H1 (cell line): ENCODE measurements at regions not wholly inside any gene's neighbourhood (a gene's known extent, or its start where the extent isn't known, plus 50 kb on each side); places are given as distances from the start of the nearest gene placed in this dataset.

Experiments
- CTCF ChIA-PET: fragments of 300-600 bp; sonication (Branson Sonifier 250); formaldehyde crosslinking; loops from one replicate; lab custom pipeline; 2021; ENCODE audit not compliant: partially characterized antibody; lab: Charles Lee
- POLR2A ChIA-PET: fragments of 300-600 bp; sonication (Branson Sonifier 250); formaldehyde crosslinking; loops from one replicate; lab custom pipeline; 2021; ENCODE audit warnings: inconsistent platforms; ENCODE audit not compliant: partially characterized antibody; lab: Charles Lee
- DNase-seq, 2 experiments: peaks; one replicate each; pipeline versions ENCODE4 v3.0.0 to v3.0.0-alpha.2; 2010 to 2022; ENCODE audit warnings: low spot score in 2 of 2, low read depth in 1 of 2, mixed read lengths in 1 of 2
- FAIRE-seq: peaks from 2 replicates; lab custom pipeline; 2011; peaks lifted over from hg19 to GRCh38; lab: Jason Lieb, UNC
- H2AFZ ChIP-seq: 2 replicates; pipeline ENCODE4 v1.8.1; 2012; ENCODE audit warnings: low read length, inconsistent platforms
- H2AK5ac ChIP-seq: 2 replicates; pipeline ENCODE4 v1.6.1; 2013; ENCODE audit warnings: low read depth, low read length
- H2BK120ac ChIP-seq: replicated peaks from 2 replicates; pipeline ENCODE3; 2013; ENCODE audit warnings: low read depth, low read length, inconsistent platforms
- H2BK12ac ChIP-seq: 2 replicates; pipeline ENCODE4 v1.6.1; 2013; ENCODE audit warnings: low read depth, low read length
- H2BK15ac ChIP-seq: 2 replicates; pipeline ENCODE4 v1.6.1; 2013; ENCODE audit warnings: low read length
- H2BK20ac ChIP-seq: 2 replicates; pipeline ENCODE4 v1.6.1; 2013; ENCODE audit warnings: low read length
- H2BK5ac ChIP-seq: 2 replicates; pipeline ENCODE4 v1.6.1; 2013; ENCODE audit warnings: low read depth, low read length
- H3K14ac ChIP-seq: 2 replicates; pipeline ENCODE4 v1.6.1; 2013; ENCODE audit warnings: inconsistent platforms; ENCODE audit not compliant: insufficient read length
- H3K18ac ChIP-seq: 2 replicates; pipeline ENCODE4 v1.6.1; 2013; ENCODE audit warnings: low read length; ENCODE audit errors: extremely low read depth
- H3K23ac ChIP-seq: 2 replicates; pipeline ENCODE4 v1.6.1; 2013; ENCODE audit warnings: inconsistent platforms; ENCODE audit not compliant: insufficient read length
- H3K23me2 ChIP-seq: 2 replicates; pipeline ENCODE4 v1.6.1; 2013; ENCODE audit warnings: low read depth, low read length
- H3K27ac ChIP-seq: 2 replicates; pipeline ENCODE4 v1.6.1; 2011; ENCODE audit warnings: low read depth, low read length, inconsistent platforms
- H3K27me3 ChIP-seq, 4 experiments: replicated peaks in 1 of 4; 1 replicate in 1 of 4; 2 replicates in 3 of 4; pipeline versions ENCODE4 v1.6.1 to v1.8.1; 2011 to 2013; ENCODE audit warnings: low read length in 3 of 4, mild to moderate bottlenecking in 3 of 4, inconsistent platforms in 2 of 4, mixed read lengths in 2 of 4, moderate library complexity in 1 of 4; ENCODE audit not compliant: control insufficient read depth in 3 of 4, insufficient read depth in 3 of 4; ENCODE audit errors: extremely low read depth in 1 of 4
- H3K36me3 ChIP-seq, 4 experiments: 2 replicates each; pipeline versions ENCODE4 v1.6.1 to v1.8.1; 2011 to 2013; ENCODE audit warnings: mild to moderate bottlenecking in 4 of 4, low read length in 3 of 4, moderate library complexity in 2 of 4, control low read depth in 1 of 4, inconsistent platforms in 1 of 4; ENCODE audit not compliant: insufficient read depth in 4 of 4, control insufficient read depth in 2 of 4
- H3K4ac ChIP-seq: replicated peaks from 2 replicates; pipeline ENCODE3; 2013; ENCODE audit warnings: low read length, low read depth, mixed read lengths, inconsistent platforms; ENCODE audit not compliant: insufficient read length
- H3K4me1 ChIP-seq, 4 experiments: replicated peaks in 1 of 4; 1 replicate in 1 of 4; 2 replicates in 3 of 4; pipeline versions ENCODE4 v1.6.1 to v1.8.1; 2011 to 2013; ENCODE audit warnings: low read length in 3 of 4, inconsistent platforms in 2 of 4, mixed read lengths in 1 of 4; ENCODE audit not compliant: insufficient read depth in 4 of 4, control insufficient read depth in 3 of 4
- H3K4me2 ChIP-seq, 2 experiments: 2 replicates each; pipeline versions ENCODE4 v1.6.1 to v1.8.1; 2011 to 2013; ENCODE audit warnings: low read depth in 2 of 2, low read length in 2 of 2, control low read depth in 1 of 2, inconsistent platforms in 1 of 2, mild to moderate bottlenecking in 1 of 2; ENCODE audit not compliant: insufficient read depth in 1 of 2
- H3K4me3 ChIP-seq, 4 experiments: fragments of 200-600, 300-600 bp in 1 of 4; sonication (generic), shearing (Covaris generic), sonication (Bioruptor Twin) in 1 of 4; 2 replicates each; pipeline versions ENCODE4 v1.5.1 to v1.8.1; 2011 to 2016; ENCODE audit warnings: low read length in 4 of 4, low read depth in 3 of 4, control low read depth in 2 of 4, inconsistent platforms in 2 of 4, mild to moderate bottlenecking in 2 of 4, mixed read lengths in 1 of 4, moderate library complexity in 1 of 4; ENCODE audit not compliant: insufficient read depth in 2 of 4; ENCODE audit errors: extremely low read depth in 1 of 4
- H3K56ac ChIP-seq: replicated peaks from 2 replicates; pipeline ENCODE3; 2013; ENCODE audit warnings: low read depth, mild to moderate bottlenecking, mixed read lengths, low read length, inconsistent platforms; ENCODE audit not compliant: insufficient read length
- H3K79me1 ChIP-seq: 2 replicates; pipeline ENCODE4 v1.6.1; 2013; ENCODE audit warnings: low read depth, low read length, control low read depth
- H3K79me2 ChIP-seq, 2 experiments: 2 replicates each; pipeline versions ENCODE4 v1.6.1 to v1.8.1; 2012 to 2013; ENCODE audit warnings: low read length in 2 of 2, mild to moderate bottlenecking in 2 of 2, inconsistent platforms in 1 of 2; ENCODE audit not compliant: insufficient read depth in 2 of 2, control insufficient read depth in 1 of 2
- H3K9ac ChIP-seq, 4 experiments: replicated peaks in 1 of 4; 1 replicate in 1 of 4; 2 replicates in 3 of 4; pipeline versions ENCODE4 v1.6.1 to v1.8.1; 2011 to 2013; ENCODE audit warnings: low read depth in 3 of 4, low read length in 3 of 4, control low read depth in 2 of 4, mild to moderate bottlenecking in 2 of 4, moderate library complexity in 2 of 4, inconsistent platforms in 1 of 4; ENCODE audit errors: extremely low read depth in 1 of 4
- H3K9me3 ChIP-seq, 2 experiments: 2 replicates each; pipeline versions ENCODE4 v1.6.1 to v1.8.1; 2012 to 2013; ENCODE audit warnings: mild to moderate bottlenecking in 2 of 2, moderate library complexity in 2 of 2, control low read depth in 1 of 2, inconsistent platforms in 1 of 2, low read depth in 1 of 2, low read length in 1 of 2, mixed read lengths in 1 of 2; ENCODE audit not compliant: insufficient read depth in 2 of 2
- H4K20me1 ChIP-seq, 2 experiments: replicated peaks in 1 of 2; 2 replicates each; pipeline versions ENCODE3 to v1.8.1; 2011 to 2013; ENCODE audit warnings: inconsistent platforms in 2 of 2, low read length in 2 of 2, mild to moderate bottlenecking in 1 of 2; ENCODE audit not compliant: insufficient read depth in 2 of 2, control insufficient read depth in 1 of 2
- H4K5ac ChIP-seq: 2 replicates; pipeline ENCODE4 v1.6.1; 2013; ENCODE audit warnings: low read length, low read depth, mixed read lengths, inconsistent platforms; ENCODE audit not compliant: insufficient read length
- H4K8ac ChIP-seq: 2 replicates; pipeline ENCODE4 v1.8.0; 2013; ENCODE audit warnings: mild to moderate bottlenecking, moderate library complexity, low read length, inconsistent platforms; ENCODE audit not compliant: insufficient read depth; ENCODE audit errors: extremely low read depth
- H4K91ac ChIP-seq: replicated peaks from 2 replicates; pipeline ENCODE3; 2013; ENCODE audit warnings: low read length, mixed read lengths, inconsistent platforms; ENCODE audit not compliant: insufficient read length
- CTBP2 ChIP-seq: IDR thresholded peaks from 2 replicates; pipeline ENCODE4 v1.7.0; 2011; ENCODE audit warnings: borderline replicate concordance, mild to moderate bottlenecking, moderate library complexity, mixed read lengths, low read length; ENCODE audit not compliant: insufficient read depth, insufficient read length
- GABPA ChIP-seq: IDR thresholded peaks from 2 replicates; pipeline ENCODE4 v1.6.1; 2011; ENCODE audit warnings: mild to moderate bottlenecking, low read length, moderate library complexity, borderline replicate concordance; ENCODE audit not compliant: insufficient read depth
- KDM5A ChIP-seq: fragments of 200-600 bp; IDR thresholded peaks from 2 replicates; pipeline ENCODE4 v1.7.1; 2012; ENCODE audit warnings: mild to moderate bottlenecking, low read length, inconsistent platforms, mixed read lengths
- NANOG ChIP-seq: IDR thresholded peaks from 2 replicates; pipeline ENCODE4 v1.6.1; 2011; ENCODE audit warnings: low read length, low read depth, mild to moderate bottlenecking, inconsistent platforms; ENCODE audit not compliant: insufficient read depth, poor library complexity, severe bottlenecking
- PHF8 ChIP-seq: fragments of 200-600 bp; sonication (generic); conservative IDR thresholded peaks from 2 replicates; pipeline ENCODE4 v1.7.1; 2012; ENCODE audit warnings: low read depth, mild to moderate bottlenecking, inconsistent platforms, low read length, moderate library complexity
- POLR2A ChIP-seq, 2 experiments: IDR thresholded peaks; 1 replicate in 1 of 2; 2 replicates in 1 of 2; pipeline ENCODE4 v1.6.1; 2011; ENCODE audit warnings: low read depth in 2 of 2, low read length in 2 of 2, mild to moderate bottlenecking in 2 of 2; ENCODE audit errors: control extremely low read depth in 1 of 2
- SIN3A ChIP-seq, 2 experiments: IDR thresholded peaks in 1 of 2; conservative IDR thresholded peaks in 1 of 2; 2 replicates each; pipeline ENCODE4 v1.6.1; 2011 to 2012; ENCODE audit warnings: low read length in 2 of 2, improper control_type of control experiment in 1 of 2, low read depth in 1 of 2, mild to moderate bottlenecking in 1 of 2
- SP2 ChIP-seq: IDR thresholded peaks from 2 replicates; pipeline ENCODE4 v1.6.1; 2012; ENCODE audit warnings: mild to moderate bottlenecking, low read length, inconsistent platforms
- SUZ12 ChIP-seq: fragments of 200-600 bp; sonication (generic); IDR thresholded peaks from 2 replicates; pipeline ENCODE4 v1.6.1; 2012; ENCODE audit warnings: mild to moderate bottlenecking, inconsistent platforms, low read length, moderate library complexity, mixed read lengths
- TEAD4 ChIP-seq: IDR thresholded peaks from 2 replicates; pipeline ENCODE4 v1.6.1; 2012; ENCODE audit warnings: low read depth, low read length, inconsistent platforms, mixed read lengths
- WGBS, 2 experiments: shearing (Covaris generic) in 1 of 2; methylation state at CpG; one replicate each; pipeline versions ENCODE4 v1.1.6 to v1.1.7; 2013 to 2015; ENCODE audit warnings: low lambda C conversion rate in 2 of 2, mixed read lengths in 2 of 2, inconsistent platforms in 1 of 2, low coverage in 1 of 2, missing lambda C conversion rate in 1 of 2; ENCODE audit not compliant: insufficient replicate concordance in 2 of 2, insufficient coverage in 1 of 2, insufficient read length in 1 of 2; ENCODE audit errors: extremely low coverage in 1 of 2, missing lambda C conversion rate in 1 of 2; 5-methylcytosine and 5-hydroxymethylcytosine counted together

GRCh38 chr5:175181331-175181730 lies 262.7 kb downstream of the DRD1 start:
- Histone ChIP-seq H2BK15ac (no peak overlapping the region), H2BK20ac (no peak overlapping the region), H4K20me1 (no peaks in the 10 kb centered on the region), H3K14ac (no peak overlapping the region), H4K8ac (no peak overlapping the region), H2AK5ac (no peak overlapping the region), H2BK120ac (no peak overlapping the region), H3K4me2 (no peak overlapping the region), H2AFZ (no peak overlapping the region), H3K23ac (no peak overlapping the region), H3K18ac (no peak overlapping the region), H3K9ac (no peak overlapping the region), H3K4ac (no peak overlapping the region), H3K4me1 (no peaks in the 10 kb centered on the region), H3K27ac (no peak overlapping the region), H3K23me2 (no peaks in the 10 kb centered on the region), H4K5ac (no peak overlapping the region), H2BK12ac (no peak overlapping the region), H3K36me3 (no peaks in the 10 kb centered on the region), H2BK5ac (no peak overlapping the region), H3K79me1 (no peaks in the 10 kb centered on the region), H3K9me3 (no peaks in the 10 kb centered on the region), H3K56ac (no peak overlapping the region), H3K79me2 (no peaks in the 10 kb centered on the region), H3K4me3 (no peak overlapping the region), H3K27me3 (no peaks in the 10 kb centered on the region), H4K91ac (no peak overlapping the region)
- 79% methylated on average over 3 of the region's 3 CpGs; no CpG with 5 or more reads in 1 of the 2 experiments for WGBS, 2 experiments
- ChIA-PET POLR2A (no interaction called here), CTCF (interaction anchor here (1.6 kb wide), 1 partner anchor 284 kb away, joined by 4 read pairs; no protein-coding TSS in a partner anchor)
- no peak for FAIRE-seq
- no peak for DNase-seq
- TF ChIP-seq SUZ12 (no peak), GABPA (no peak), PHF8 (no peak), KDM5A (no peak), SIN3A (conservative IDR thresholded peaks at IDR 0.05 in 1 of 2, IDR thresholded peaks at IDR 0.05 in 1 of 2; ENCODE audit: low read depth in 1 of 2, low read length in 2 of 2) (no peak), TEAD4 (no peak), SP2 (no peak), CTBP2 (no peak), NANOG (no peak), POLR2A (IDR thresholded peaks at IDR 0.05; ENCODE audit: control extremely low read depth in 1 of 2, low read depth in 2 of 2, low read length in 2 of 2) (no peak)
